CD4-positive, alpha-beta T cell treated with Interleukin-10 for 1 hour (primary cell): ENCODE measurements at regions not wholly inside any gene's neighbourhood (a gene's known extent, or its start where the extent isn't known, plus 50 kb on each side); places are given as distances from the start of the nearest gene placed in this dataset.
"Not testable (repeated sequence)": the region's sequence is repeated elsewhere in the genome, so short reads cannot be mapped to it uniquely, and the experiment has no call there.

Experiments used
- DNase-seq: peaks from one replicate; pipeline ENCODE4 v3.0.0-alpha.2; 2020

- no peak for DNase-seq
These were observed 301.3 kb upstream of the B3GALT2 start for GRCh38 chr1:193487722-193488121.

- DNase-seq, result no peak
These were observed 300.3 kb upstream of the B3GALT2 start for GRCh38 chr1:193486671-193487229.

DNA sequence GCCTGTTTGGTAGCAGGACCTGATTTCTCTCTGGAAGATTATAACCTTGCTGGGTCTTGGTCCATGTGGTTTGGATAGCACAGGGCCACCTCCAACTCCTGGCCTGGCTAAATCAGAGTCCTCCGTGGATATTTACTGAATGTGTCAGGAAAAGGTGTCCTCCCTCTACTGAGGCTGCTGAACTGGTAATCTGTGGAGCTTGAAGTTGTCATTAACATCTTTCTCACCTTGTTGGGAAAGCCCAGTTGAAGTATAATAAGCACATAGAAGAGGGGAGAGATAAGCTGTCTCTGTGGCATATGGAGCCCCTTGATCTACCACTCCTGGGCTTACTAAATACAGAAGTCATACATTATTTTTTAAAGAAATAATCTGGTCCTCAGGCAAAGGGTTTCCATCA is 294.3 kb upstream of the B3GALT2 start:
- DNase-seq, result no peak

DNA sequence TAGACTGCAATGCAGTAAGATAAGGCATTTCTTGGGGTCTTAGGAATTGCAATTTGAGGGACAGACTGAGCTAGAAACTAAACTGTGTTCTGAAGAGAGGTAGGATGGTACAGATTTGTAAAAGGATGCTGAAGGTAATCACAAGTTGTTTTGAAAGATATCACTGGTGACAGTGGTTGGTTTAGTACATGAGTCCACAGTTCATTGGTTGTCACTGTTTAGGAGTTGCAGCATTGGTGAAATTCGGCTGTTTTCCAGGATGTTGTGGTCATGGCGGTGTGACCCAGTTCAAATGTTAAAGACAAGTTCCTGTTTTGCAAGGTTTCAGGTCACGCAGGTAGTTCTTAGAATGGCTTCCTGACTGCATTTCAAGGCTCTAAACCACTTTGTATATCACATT is 292.8 kb upstream of the B3GALT2 start:
- peak; percentile 88 for DNase-seq

DNA sequence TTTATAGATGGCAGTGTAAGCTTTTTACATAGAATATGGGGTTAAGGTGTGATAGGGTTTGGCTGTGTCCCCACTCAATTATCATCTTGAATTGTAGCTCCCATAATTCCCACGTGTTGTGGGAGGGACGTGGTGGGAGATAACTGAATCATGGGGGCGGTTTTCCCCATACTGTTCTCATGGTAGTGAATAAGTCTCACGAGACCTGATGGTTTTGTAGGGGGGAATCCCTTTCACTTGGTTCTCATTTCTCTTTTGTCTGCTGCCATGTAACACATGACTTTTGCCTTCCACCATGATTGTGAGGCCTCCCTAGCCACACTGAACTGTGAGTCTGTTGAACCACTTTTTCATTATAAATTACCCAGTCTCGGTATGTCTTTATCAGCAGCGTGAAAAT is 290.3 kb upstream of the B3GALT2 start:
- DNase-seq, result no peak

DNA sequence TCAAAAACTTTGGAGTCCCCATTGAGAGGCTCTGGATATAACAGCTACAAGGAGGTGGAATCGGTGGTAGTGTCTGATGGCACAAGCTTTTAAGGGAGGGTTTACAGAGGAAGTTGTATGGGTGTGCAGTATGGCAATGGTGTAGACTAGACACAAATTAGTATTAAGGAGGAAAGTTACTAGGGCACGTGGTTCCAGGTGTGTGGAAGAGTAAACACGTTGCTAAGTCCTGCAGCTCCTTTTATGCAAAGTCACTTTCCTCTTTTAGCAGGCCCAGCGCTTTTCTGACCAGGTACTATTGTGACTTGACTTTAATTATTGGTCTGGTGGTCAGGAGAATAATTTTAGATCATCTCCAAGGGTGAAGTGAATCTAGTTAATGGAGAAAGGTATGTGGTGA is 287.5 kb upstream of the B3GALT2 start:
- DNase-seq, result no peak

- DNase-seq, result no peak
These were observed 286.5 kb upstream of the B3GALT2 start for GRCh38 chr1:193472838-193473398.

DNA sequence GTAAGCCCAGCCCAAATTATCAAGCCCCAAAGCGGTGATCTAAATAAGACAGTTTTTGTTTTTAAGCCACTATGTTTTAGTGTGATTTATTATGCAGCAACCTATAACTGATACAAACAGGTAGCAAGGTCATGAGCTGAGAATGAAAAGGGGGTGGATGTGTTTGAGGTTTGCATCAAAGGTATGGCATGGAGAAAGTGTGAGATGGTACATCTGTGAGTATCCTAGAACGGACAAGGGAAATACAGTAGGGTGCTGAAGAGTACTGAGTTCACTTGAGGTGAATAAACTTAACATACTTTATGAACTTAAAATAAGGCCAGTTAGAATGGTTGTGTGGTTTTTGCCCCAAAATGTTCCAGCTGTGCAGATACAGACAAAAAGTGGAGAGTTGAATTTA is 286.0 kb upstream of the B3GALT2 start:
- DNase-seq, result no peak

DNA sequence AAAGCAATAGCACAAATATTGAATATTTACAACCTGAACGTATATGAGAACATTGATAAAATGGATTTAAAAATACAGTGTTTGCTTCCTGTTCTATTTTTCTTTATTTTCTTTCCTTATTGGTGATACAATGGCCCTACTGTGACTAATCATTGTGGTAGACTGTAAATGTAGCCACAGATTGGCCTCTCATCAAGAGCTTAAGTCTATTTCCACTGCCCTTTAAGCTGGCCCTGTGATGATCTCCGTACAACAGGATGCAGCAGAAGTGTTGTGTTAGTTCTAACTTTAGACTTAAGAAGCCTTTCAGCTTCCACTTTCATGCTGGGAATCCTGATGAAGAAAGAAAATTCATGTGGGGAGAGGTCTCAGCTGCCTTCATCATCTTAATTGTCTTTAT is 285.6 kb upstream of the B3GALT2 start:
- no peak for DNase-seq

- no peak for DNase-seq
These were observed 277.0 kb upstream of the B3GALT2 start for GRCh38 chr1:193463326-193463932.

DNA sequence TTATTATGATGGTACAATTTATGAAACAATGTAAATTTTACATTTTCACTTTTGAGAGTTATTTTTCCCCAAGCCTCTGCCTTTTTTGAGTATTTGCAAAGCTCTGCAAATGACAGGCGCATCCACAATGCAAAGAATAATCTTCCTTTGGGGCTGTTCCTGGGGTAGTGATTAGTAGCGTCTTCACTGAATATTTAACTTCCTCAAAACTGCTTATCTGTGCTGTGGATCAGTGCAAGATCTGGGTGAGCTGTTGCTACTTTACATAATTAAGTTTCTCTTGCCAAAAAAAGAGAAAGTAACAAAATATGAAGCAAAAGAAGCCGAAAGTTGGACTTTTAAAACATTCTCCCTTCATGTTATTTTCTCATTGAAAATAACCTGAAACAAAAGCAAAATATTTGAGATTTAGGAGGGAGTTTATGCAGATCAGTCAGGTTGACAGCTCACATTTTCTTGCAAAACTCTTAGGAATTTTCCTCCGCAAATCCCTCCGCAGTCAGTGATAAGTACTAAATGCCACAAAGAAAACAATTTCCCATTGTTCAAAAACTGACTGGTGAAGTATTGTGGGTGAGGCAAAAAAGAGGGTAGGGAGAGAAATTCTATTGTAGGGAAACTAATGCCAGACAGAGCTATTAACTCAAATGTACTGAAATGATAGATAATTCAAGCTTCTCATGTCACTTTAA is 276.4 kb upstream of the B3GALT2 start:
- peak; percentile 47 for DNase-seq

- DNase-seq, result peak; percentile 71
These were observed 272.2 kb upstream of the B3GALT2 start for GRCh38 chr1:193458628-193459027.

DNA sequence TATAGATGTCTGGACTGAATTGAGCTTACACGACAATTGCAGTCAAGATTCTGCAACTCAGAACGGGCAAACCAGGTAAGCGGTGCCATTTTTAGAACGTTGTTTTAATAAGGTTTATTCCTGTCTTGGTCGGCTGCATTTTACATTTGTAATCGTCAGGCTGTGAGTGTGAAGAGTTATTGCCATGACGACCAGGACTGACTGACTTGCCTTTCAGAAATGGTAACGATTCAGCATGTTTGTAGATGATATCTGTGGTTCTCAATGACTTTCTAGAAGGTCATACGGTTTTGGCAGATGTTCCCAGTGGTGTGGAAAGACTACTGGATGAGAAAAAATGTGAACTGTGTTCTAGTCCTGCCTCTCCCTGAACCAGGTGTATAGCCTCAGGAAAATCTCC is 271.3 kb upstream of the B3GALT2 start:
- peak; percentile 75 for DNase-seq

GRCh38 chr1:193456811-193457280 is 270.4 kb upstream of the B3GALT2 start:
- DNase-seq, result no peak

DNA sequence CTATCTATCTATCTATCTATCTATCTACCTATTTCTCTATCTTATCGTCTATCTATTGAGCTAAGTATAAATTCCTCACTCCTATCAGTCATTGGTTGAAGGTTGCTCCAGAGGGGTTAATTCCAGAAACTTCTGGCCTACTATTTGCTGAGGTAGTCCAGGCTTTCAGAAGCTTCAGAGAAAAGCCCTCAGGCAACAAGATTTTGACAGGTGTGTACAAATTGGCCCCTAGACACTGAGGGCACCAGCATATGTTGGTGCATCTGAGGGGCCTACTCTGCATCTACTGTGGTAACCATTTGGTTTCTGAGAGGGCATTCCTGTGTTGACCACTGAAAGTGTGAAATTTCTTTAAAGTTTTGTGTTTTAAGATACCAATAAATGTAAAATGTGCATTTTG is 265.2 kb upstream of the B3GALT2 start:
- no peak for DNase-seq

DNA sequence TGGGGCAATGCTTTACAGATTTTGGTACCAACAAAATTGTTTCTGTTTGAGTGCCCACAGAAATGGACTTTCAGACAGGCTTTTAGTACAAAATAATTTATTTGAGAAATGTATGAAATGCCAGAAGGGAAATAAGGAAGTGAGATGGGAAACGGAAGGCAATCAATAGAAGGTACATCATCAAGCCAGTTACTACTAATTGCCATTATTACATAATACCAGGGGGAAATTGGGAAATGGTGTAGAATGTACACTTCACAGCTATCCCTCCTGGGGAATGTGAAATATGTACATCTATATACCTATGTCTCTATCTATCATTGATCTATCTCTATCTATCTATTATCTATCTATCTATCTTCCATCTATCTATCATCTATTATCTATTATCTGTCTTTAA is 264.6 kb upstream of the B3GALT2 start:
- no peak for DNase-seq

DNA sequence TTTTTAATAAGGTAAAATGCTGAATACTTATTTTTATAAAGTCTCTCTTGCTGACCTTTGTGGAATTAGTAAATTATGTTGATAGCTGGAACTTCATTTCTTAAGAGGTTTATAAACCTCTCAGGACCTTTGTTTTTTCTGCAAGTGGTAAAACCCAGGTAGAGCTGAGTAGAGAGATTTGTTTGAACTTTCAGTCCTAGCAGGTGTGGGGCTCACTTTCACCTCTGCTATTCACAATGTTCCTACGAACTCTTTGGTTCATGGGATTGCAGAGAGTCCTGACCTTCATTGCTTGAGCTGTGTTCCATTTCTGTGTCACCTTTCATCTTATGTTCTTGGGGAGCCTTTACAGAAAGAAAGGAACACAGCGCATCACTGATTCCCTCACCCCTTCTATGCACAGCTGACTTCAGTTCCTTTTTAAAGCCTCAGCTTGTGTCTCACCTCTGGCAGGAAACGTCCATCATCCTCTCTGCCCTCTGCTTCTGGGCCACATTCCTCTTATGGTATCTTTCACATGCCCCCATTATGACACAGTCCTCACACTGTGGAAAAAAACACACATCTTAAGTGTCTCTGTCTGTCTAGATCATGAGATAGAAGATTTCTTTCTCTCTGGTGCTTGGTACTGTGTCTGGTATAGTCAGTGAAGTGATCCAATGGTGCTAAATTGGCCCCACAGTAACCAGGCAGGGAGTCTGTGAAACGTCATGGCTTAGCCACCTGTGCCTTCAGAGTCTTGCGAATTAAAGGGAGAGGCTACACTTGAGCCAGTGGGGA is 262.5 kb upstream of the B3GALT2 start:
- peak; percentile 50 for DNase-seq

DNA sequence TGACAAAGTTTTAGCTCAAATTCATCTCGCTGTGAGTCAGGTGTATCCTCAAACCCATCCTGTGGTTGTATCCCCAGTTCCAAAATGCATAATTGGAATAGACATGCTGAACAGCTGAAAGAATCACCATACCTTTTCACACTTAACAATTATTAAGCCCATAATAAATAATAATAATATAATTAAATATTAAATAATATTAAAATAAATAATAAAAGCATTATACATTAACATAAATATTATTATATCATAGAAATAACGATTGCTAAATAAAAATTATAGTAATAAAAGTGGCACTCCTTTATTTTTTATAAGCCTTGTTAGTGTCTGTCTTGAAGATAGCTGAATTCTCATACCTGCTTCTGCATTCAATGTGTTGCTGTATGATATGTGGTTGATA is 257.5 kb upstream of the B3GALT2 start:
- no peak for DNase-seq

DNA sequence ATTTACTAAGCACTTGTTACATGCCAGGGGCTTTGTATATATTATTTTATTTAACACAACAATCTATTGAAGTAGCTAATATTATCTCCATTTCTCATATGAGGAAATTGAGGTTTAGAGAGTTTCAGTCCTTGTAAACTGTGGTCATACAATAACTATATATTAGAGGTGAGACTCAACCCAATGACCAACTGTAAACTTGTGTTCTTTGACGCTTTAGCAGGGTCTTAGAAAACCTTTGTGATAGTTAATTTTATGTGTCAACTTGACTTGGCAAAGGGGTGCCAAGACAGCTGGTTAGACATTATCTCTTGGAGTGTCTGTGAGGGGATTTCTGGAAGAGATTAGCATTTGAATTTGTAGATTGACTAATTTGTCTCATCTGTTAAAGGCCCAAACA is 252.4 kb upstream of the B3GALT2 start:
- DNase-seq, result no peak

DNA sequence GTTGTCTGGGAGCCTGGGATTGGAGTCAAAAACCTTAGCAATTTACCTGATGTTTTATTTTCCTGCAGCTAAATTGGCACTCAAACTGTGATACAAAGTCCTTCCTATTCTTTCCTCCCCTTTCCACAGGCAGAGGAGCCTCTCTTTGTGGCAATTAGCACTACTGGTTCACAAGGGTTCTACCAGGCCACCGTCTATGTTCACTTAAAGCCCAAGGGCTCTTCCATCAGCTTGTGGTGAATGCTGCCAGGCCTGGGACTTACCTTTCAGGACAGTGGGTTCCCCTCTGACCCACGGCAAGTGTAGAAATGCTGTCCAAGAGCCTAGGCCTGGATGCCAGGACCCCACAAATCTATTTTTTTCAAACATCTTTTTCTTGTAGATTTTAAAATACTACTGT is 251.9 kb upstream of the B3GALT2 start:
- no peak for DNase-seq

- DNase-seq, result peak; percentile 27
These were observed 251.4 kb upstream of the B3GALT2 start for GRCh38 chr1:193437785-193438184.

GRCh38 chr1:193437333-193437732 is 250.9 kb upstream of the B3GALT2 start:
- DNase-seq, result not testable (repeated sequence)

GRCh38 chr1:193435781-193436180 is 249.4 kb upstream of the B3GALT2 start:
- no peak for DNase-seq
